ENCODE measurements at regions not wholly inside any gene's neighbourhood (a gene's known extent, or its start where the extent isn't known, plus 50 kb on each side); places are given as distances from the start of the nearest gene placed in this dataset.

DNA sequence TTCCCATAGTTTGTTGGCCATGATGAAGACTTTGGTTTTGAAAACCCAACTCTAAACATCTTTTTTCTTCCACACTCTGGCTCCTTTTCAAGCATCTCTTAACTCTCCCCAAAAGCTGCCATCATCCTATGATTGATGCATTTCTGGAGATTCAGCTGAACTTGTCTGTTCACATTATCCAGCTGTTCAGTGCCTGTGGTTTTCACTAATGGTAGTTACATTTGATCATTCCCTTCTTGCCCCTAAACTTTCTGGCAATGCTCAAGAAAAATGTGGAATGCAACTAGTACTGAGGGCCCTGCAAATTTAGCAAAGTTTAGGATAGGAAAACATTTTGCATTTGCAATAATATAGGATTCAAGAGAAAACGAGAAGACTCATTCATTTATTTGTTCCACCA is 267.5 kb downstream of the ENC1 start:
- H3F3A ChIP-seq (ENCODE audit: low read depth), result no peaks in the 10 kb centered on the region
- H2AFZ ChIP-seq (ENCODE audit: low read length), result no peak overlapping the region
- peaks cover 9% of the 10 kb centered on the region for H3K4me1 ChIP-seq (ENCODE audit: insufficient read depth, low read length, poor library complexity, severe bottlenecking)
- H3K4me2 ChIP-seq (ENCODE audit: low read depth, low read length, poor library complexity, severe bottlenecking), result no peak overlapping the region
- no peak overlapping the region for H3K9ac ChIP-seq (ENCODE audit: low read depth, low read length, poor library complexity, severe bottlenecking)
- H3K9me3 ChIP-seq (ENCODE audit: insufficient read depth, low read depth, low read length), result no peaks in the 10 kb centered on the region
- no peaks in the 10 kb centered on the region for H3K9me2 ChIP-seq (replicated peaks; ENCODE audit: low read depth, low read length)
- H3K79me2 ChIP-seq (ENCODE audit: insufficient read depth, low read length), result no peaks in the 10 kb centered on the region
- TF ChIP-seq, protein P1, sequence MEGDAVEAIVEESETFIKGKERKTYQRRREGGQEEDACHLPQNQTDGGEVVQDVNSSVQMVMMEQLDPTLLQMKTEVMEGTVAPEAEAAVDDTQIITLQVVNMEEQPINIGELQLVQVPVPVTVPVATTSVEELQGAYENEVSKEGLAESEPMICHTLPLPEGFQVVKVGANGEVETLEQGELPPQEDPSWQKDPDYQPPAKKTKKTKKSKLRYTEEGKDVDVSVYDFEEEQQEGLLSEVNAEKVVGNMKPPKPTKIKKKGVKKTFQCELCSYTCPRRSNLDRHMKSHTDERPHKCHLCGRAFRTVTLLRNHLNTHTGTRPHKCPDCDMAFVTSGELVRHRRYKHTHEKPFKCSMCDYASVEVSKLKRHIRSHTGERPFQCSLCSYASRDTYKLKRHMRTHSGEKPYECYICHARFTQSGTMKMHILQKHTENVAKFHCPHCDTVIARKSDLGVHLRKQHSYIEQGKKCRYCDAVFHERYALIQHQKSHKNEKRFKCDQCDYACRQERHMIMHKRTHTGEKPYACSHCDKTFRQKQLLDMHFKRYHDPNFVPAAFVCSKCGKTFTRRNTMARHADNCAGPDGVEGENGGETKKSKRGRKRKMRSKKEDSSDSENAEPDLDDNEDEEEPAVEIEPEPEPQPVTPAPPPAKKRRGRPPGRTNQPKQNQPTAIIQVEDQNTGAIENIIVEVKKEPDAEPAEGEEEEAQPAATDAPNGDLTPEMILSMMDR (conservative IDR thresholded peaks at IDR 0.05; ENCODE audit: low read length), result no peak
- no peak for TF ChIP-seq EZH2phosphoT487 (IDR thresholded peaks at IDR 0.05; ENCODE audit: borderline replicate concordance)
- H4K20me1 ChIP-seq (ENCODE audit: insufficient read depth, low read length, poor library complexity, severe bottlenecking), result no peaks in the 10 kb centered on the region
- H3K27me3 ChIP-seq (ENCODE audit: insufficient read depth, low read length, poor library complexity, severe bottlenecking), result no peaks in the 10 kb centered on the region
- H3K36me3 ChIP-seq (ENCODE audit: insufficient read depth, low read length), result no peaks in the 10 kb centered on the region
- no peak overlapping the region for H3K4me3 ChIP-seq (ENCODE audit: low read length, poor library complexity, severe bottlenecking)

DNA sequence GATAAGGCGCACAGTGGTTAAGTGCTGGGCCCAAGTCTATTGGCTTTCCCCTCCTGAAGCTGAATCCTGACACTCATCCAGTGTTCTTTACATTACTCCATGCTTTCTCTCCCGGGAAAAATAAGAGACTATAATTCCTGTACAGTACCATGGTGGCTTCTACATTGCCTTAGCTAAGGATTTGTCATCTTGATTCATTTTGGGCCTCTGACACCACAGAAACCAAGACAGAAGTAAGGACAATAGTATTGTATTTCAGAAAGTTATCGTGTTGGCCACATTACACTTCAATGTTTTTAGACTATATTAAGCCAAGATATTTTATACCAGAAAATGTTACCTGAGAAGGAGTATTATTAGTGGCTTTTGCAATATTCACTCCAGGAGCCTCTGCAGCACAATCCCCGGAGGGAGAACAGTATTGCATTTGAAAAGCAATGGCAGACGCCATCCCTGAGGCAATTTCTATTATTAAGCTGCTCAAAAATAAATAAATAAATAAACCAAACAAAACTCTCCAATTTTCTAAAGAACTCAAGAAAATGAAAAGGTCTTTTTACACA is 267.9 kb downstream of the ENC1 start:
- no peaks in the 10 kb centered on the region for H3K9me3 ChIP-seq (ENCODE audit: insufficient read depth, low read depth, low read length)
- no peaks in the 10 kb centered on the region for H3F3A ChIP-seq (ENCODE audit: low read depth)
- H3K9ac ChIP-seq (ENCODE audit: low read depth, low read length, poor library complexity, severe bottlenecking), result no peak overlapping the region
- H3K4me3 ChIP-seq (ENCODE audit: low read length, poor library complexity, severe bottlenecking), result no peak overlapping the region
- no peaks in the 10 kb centered on the region for H3K36me3 ChIP-seq (ENCODE audit: insufficient read depth, low read length)
- no peaks in the 10 kb centered on the region for H4K20me1 ChIP-seq (ENCODE audit: insufficient read depth, low read length, poor library complexity, severe bottlenecking)
- H3K9me2 ChIP-seq (replicated peaks; ENCODE audit: low read depth, low read length), result no peaks in the 10 kb centered on the region
- no peak overlapping the region for H3K4me2 ChIP-seq (ENCODE audit: low read depth, low read length, poor library complexity, severe bottlenecking)
- TF ChIP-seq, protein P1 (conservative IDR thresholded peaks at IDR 0.05; ENCODE audit: low read length), result no peak
- TF ChIP-seq EZH2phosphoT487 (IDR thresholded peaks at IDR 0.05; ENCODE audit: borderline replicate concordance), result no peak
- no peaks in the 10 kb centered on the region for H3K27me3 ChIP-seq (ENCODE audit: insufficient read depth, low read length, poor library complexity, severe bottlenecking)
- peaks cover 9% of the 10 kb centered on the region for H3K4me1 ChIP-seq (ENCODE audit: insufficient read depth, low read length, poor library complexity, severe bottlenecking)
- no peak overlapping the region for H2AFZ ChIP-seq (ENCODE audit: low read length)
- H3K79me2 ChIP-seq (ENCODE audit: insufficient read depth, low read length), result no peaks in the 10 kb centered on the region

DNA sequence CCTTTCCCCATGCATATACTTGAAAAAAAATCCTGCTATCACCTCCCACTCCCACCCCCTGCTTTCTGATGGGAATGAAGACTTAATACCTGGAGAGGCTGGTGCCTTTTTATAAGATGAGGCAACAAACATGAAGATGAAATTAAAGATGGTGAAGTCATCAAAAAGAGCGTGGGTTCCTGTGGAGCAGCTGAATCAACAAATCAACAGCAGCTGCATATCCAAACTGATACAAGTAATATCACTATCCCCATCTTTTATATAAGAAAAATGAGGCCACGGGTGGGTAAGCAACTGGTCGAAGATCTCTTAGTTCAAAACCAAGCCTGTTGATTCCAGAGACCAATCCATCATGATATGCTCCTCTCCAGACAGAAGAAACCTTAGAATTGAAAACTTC is 268.5 kb downstream of the ENC1 start:
- Histone ChIP-seq H3K4me3 (ENCODE audit: low read length, poor library complexity, severe bottlenecking) (no peak overlapping the region), H4K20me1 (ENCODE audit: insufficient read depth, low read length, poor library complexity, severe bottlenecking) (no peaks in the 10 kb centered on the region), H3F3A (ENCODE audit: low read depth) (no peaks in the 10 kb centered on the region), H3K79me2 (ENCODE audit: insufficient read depth, low read length) (no peaks in the 10 kb centered on the region), H3K9ac (ENCODE audit: low read depth, low read length, poor library complexity, severe bottlenecking) (no peak overlapping the region), H3K4me1 (ENCODE audit: insufficient read depth, low read length, poor library complexity, severe bottlenecking) (peaks cover 9% of the 10 kb centered on the region), H3K36me3 (ENCODE audit: insufficient read depth, low read length) (no peaks in the 10 kb centered on the region), H3K9me2 (replicated peaks; ENCODE audit: low read depth, low read length) (no peaks in the 10 kb centered on the region), H2AFZ (ENCODE audit: low read length) (no peak overlapping the region), H3K27me3 (ENCODE audit: insufficient read depth, low read length, poor library complexity, severe bottlenecking) (no peaks in the 10 kb centered on the region), H3K9me3 (ENCODE audit: insufficient read depth, low read depth, low read length) (no peaks in the 10 kb centered on the region), H3K4me2 (ENCODE audit: low read depth, low read length, poor library complexity, severe bottlenecking) (no peak overlapping the region)
- no peak for TF ChIP-seq EZH2phosphoT487 (IDR thresholded peaks at IDR 0.05; ENCODE audit: borderline replicate concordance)
- TF ChIP-seq, protein P1 (conservative IDR thresholded peaks at IDR 0.05; ENCODE audit: low read length), result no peak

Measured in Loucy (cell line).